ENCODE measurements at regions not wholly inside any gene's neighbourhood (a gene's known extent, or its start where the extent isn't known, plus 50 kb on each side); places are given as distances from the start of the nearest gene placed in this dataset.

- Mint-ChIP-seq H3K36me3 (ENCODE audit: low read depth) (no peaks in the 10 kb centered on the region), H3K9me3 (ENCODE audit: low read depth) (peaks cover 3% of the 10 kb centered on the region), H3K27me3 (ENCODE audit: low read depth) (no peaks in the 10 kb centered on the region), H3K4me3 (ENCODE audit: unreplicated experiment) (no peak overlapping the region), H3K4me1 (ENCODE audit: low read depth) (no peaks in the 10 kb centered on the region), H3K27ac (ENCODE audit: unreplicated experiment) (no peak overlapping the region)
- TF ChIP-seq CTCF (IDR thresholded peaks at IDR 0.05), result no peak
- no peak for DNase-seq (ENCODE audit: low spot score)
Observed at GRCh38 chr13:65454403-65454802, 1775.7 kb downstream of the PCDH9 start.

- H3K9me3 Mint-ChIP-seq (ENCODE audit: low read depth), result peaks cover 3% of the 10 kb centered on the region
Observed at GRCh38 chr13:65453982-65454381, 1776.2 kb downstream of the PCDH9 start.

GRCh38 chr13:65445340-65445739 lies 1784.8 kb downstream of the PCDH9 start:
- no peak for TF ChIP-seq CTCF (IDR thresholded peaks at IDR 0.05)
- peaks cover 34% of the 10 kb centered on the region for H3K9me3 Mint-ChIP-seq (ENCODE audit: low read depth)
- H3K27me3 Mint-ChIP-seq (ENCODE audit: low read depth), result no peaks in the 10 kb centered on the region
- peaks cover 5% of the 10 kb centered on the region for H3K36me3 Mint-ChIP-seq (ENCODE audit: low read depth)
- H3K4me1 Mint-ChIP-seq (ENCODE audit: low read depth), result no peaks in the 10 kb centered on the region
- H3K27ac Mint-ChIP-seq (ENCODE audit: unreplicated experiment), result no peak overlapping the region
- no peak for DNase-seq (ENCODE audit: low spot score)
- no peak overlapping the region for H3K4me3 Mint-ChIP-seq (ENCODE audit: unreplicated experiment)

More at GRCh38 chr13:65453982-65454381, 1776.2 kb downstream of the PCDH9 start:
- Mint-ChIP-seq H3K36me3 (ENCODE audit: low read depth) (no peaks in the 10 kb centered on the region), H3K27me3 (ENCODE audit: low read depth) (no peaks in the 10 kb centered on the region), H3K4me1 (ENCODE audit: low read depth) (no peaks in the 10 kb centered on the region), H3K4me3 (ENCODE audit: unreplicated experiment) (no peak overlapping the region), H3K27ac (ENCODE audit: unreplicated experiment) (no peak overlapping the region)
- TF ChIP-seq CTCF (IDR thresholded peaks at IDR 0.05), result no peak
- no peak for DNase-seq (ENCODE audit: low spot score)

GRCh38 chr13:65435590-65435989 lies 1794.5 kb downstream of the PCDH9 start:
- Mint-ChIP-seq H3K27me3 (ENCODE audit: low read depth) (no peaks in the 10 kb centered on the region), H3K4me1 (ENCODE audit: low read depth) (no peaks in the 10 kb centered on the region), H3K36me3 (ENCODE audit: low read depth) (peaks cover 5% of the 10 kb centered on the region), H3K27ac (ENCODE audit: unreplicated experiment) (no peak overlapping the region), H3K4me3 (ENCODE audit: unreplicated experiment) (no peak overlapping the region), H3K9me3 (ENCODE audit: low read depth) (peaks cover 28% of the 10 kb centered on the region)
- no peak for DNase-seq (ENCODE audit: low spot score)
- no peak for TF ChIP-seq CTCF (IDR thresholded peaks at IDR 0.05)

GRCh38 chr13:65417953-65418352 lies 1812.2 kb downstream of the PCDH9 start:
- Mint-ChIP-seq H3K9me3 (ENCODE audit: low read depth) (peaks cover 8% of the 10 kb centered on the region), H3K4me1 (ENCODE audit: low read depth) (peaks cover 19% of the 10 kb centered on the region), H3K27me3 (ENCODE audit: low read depth) (no peaks in the 10 kb centered on the region), H3K36me3 (ENCODE audit: low read depth) (no peaks in the 10 kb centered on the region), H3K27ac (ENCODE audit: unreplicated experiment) (no peak overlapping the region), H3K4me3 (ENCODE audit: unreplicated experiment) (no peak overlapping the region)
- TF ChIP-seq CTCF (IDR thresholded peaks at IDR 0.05), result no peak
- DNase-seq (ENCODE audit: low spot score), result no peak
